Karpas-422 (cell line): ENCODE measurements at regions not wholly inside any gene's neighbourhood (a gene's known extent, or its start where the extent isn't known, plus 50 kb on each side); places are given as distances from the start of the nearest gene placed in this dataset.

Experiments
- DNase-seq: peaks from one replicate; pipeline ENCODE4 v3.0.0-alpha.2; 2015
- H2AFZ ChIP-seq: fragments of 200-600 bp; sonication (generic); 2 replicates; pipeline ENCODE4 v1.6.1; 2014; ENCODE audit warnings: antibody characterized with exemption, low read length, mixed read lengths
- H3K27ac ChIP-seq: fragments of 200-600 bp; sonication (generic); 2 replicates; pipeline ENCODE4 v1.5.1; 2014; ENCODE audit warnings: mild to moderate bottlenecking, low read length, moderate library complexity
- H3K27me3 ChIP-seq: fragments of 200-600 bp; sonication (generic); 2 replicates; pipeline ENCODE4 v1.6.1; 2014; ENCODE audit warnings: low read length, mixed read lengths
- H3K36me3 ChIP-seq: fragments of 200-600 bp; sonication (generic); 2 replicates; pipeline ENCODE4 v1.6.1; 2014; ENCODE audit warnings: low read length, mixed read lengths; ENCODE audit not compliant: insufficient read depth
- H3K4me1 ChIP-seq: fragments of 200-600 bp; sonication (generic); 2 replicates; pipeline ENCODE4 v1.6.1; 2014; ENCODE audit warnings: mild to moderate bottlenecking, low read length, mixed read lengths
- H3K4me2 ChIP-seq: fragments of 200-600 bp; sonication (generic); 2 replicates; pipeline ENCODE4 v1.6.1; 2014; ENCODE audit warnings: low read length, low read depth, mild to moderate bottlenecking; ENCODE audit not compliant: poor library complexity, severe bottlenecking
- H3K4me3 ChIP-seq: fragments of 200-600 bp; sonication (generic); 2 replicates; pipeline ENCODE4 v1.5.1; 2014; ENCODE audit warnings: mild to moderate bottlenecking, antibody characterized with exemption, low read length, mixed read lengths
- H3K79me2 ChIP-seq: fragments of 200-600 bp; sonication (generic); 2 replicates; pipeline ENCODE4 v1.6.1; 2014; ENCODE audit warnings: mild to moderate bottlenecking, low read length, mixed read lengths
- H3K9ac ChIP-seq: fragments of 200-600 bp; sonication (generic); 2 replicates; pipeline ENCODE4 v1.6.0; 2014; ENCODE audit warnings: low read length
- H3K9me2 ChIP-seq: fragments of 200-600 bp; sonication (generic), shearing (Covaris generic); replicated peaks from 2 replicates; pipeline ENCODE4 v1.6.0; 2014; ENCODE audit warnings: mild to moderate bottlenecking, low read length, moderate library complexity; ENCODE audit not compliant: insufficient read depth
- H3K9me3 ChIP-seq: fragments of 300-700, 200-600 bp; sonication (generic); 2 replicates; pipeline ENCODE4 v1.6.1; 2014; ENCODE audit warnings: low read length, mixed read lengths
- H4K20me1 ChIP-seq: fragments of 200-600 bp; sonication (generic); 2 replicates; pipeline ENCODE4 v1.6.1; 2014; ENCODE audit warnings: mild to moderate bottlenecking, antibody characterized with exemption, low read length, low read depth; ENCODE audit not compliant: insufficient read depth

- Histone ChIP-seq H2AFZ (no peak overlapping the region), H3K4me3 (no peak overlapping the region), H4K20me1 (no peaks in the 10 kb centered on the region), H3K9me2 (no peaks in the 10 kb centered on the region), H3K27me3 (no peaks in the 10 kb centered on the region), H3K36me3 (no peaks in the 10 kb centered on the region), H3K4me2 (no peak overlapping the region), H3K4me1 (no peaks in the 10 kb centered on the region), H3K27ac (no peak overlapping the region), H3K79me2 (no peaks in the 10 kb centered on the region), H3K9ac (no peak overlapping the region), H3K9me3 (peaks cover 10% of the 10 kb centered on the region)
- DNase-seq: no peak
These were observed 349.1 kb downstream of the PCDH10 start for GRCh38 chr4:133498149-133498548.

GRCh38 chr4:133493776-133494175, 344.7 kb downstream of the PCDH10 start:
- H3K9me2 ChIP-seq: no peaks in the 10 kb centered on the region

GRCh38 chr4:133493241-133493640, 344.1 kb downstream of the PCDH10 start:
- Histone ChIP-seq H2AFZ (no peak overlapping the region), H3K9me3 (no peaks in the 10 kb centered on the region), H3K4me3 (no peak overlapping the region), H4K20me1 (no peaks in the 10 kb centered on the region), H3K4me2 (no peak overlapping the region), H3K9ac (no peak overlapping the region), H3K27me3 (no peaks in the 10 kb centered on the region), H3K36me3 (no peaks in the 10 kb centered on the region), H3K9me2 (no peaks in the 10 kb centered on the region), H3K4me1 (no peaks in the 10 kb centered on the region), H3K27ac (no peak overlapping the region), H3K79me2 (no peaks in the 10 kb centered on the region)
- no peak for DNase-seq

More at GRCh38 chr4:133493776-133494175, 344.7 kb downstream of the PCDH10 start:
- Histone ChIP-seq H3K79me2 (no peaks in the 10 kb centered on the region), H2AFZ (no peak overlapping the region), H3K9ac (no peak overlapping the region), H3K27me3 (no peaks in the 10 kb centered on the region), H3K9me3 (no peaks in the 10 kb centered on the region), H3K36me3 (no peaks in the 10 kb centered on the region), H3K27ac (no peak overlapping the region), H4K20me1 (no peaks in the 10 kb centered on the region), H3K4me3 (no peak overlapping the region), H3K4me2 (no peak overlapping the region), H3K4me1 (no peaks in the 10 kb centered on the region)
- DNase-seq: no peak

GRCh38 chr4:133484287-133484686, 335.2 kb downstream of the PCDH10 start:
- Histone ChIP-seq H3K9me3 (no peaks in the 10 kb centered on the region; the same call in 1 of the 2 replicates), H3K4me2 (no peak overlapping the region), H3K27me3 (no peaks in the 10 kb centered on the region), H3K4me3 (no peak overlapping the region), H3K27ac (no peak overlapping the region), H3K79me2 (no peaks in the 10 kb centered on the region), H3K36me3 (no peaks in the 10 kb centered on the region), H4K20me1 (no peaks in the 10 kb centered on the region), H3K4me1 (no peaks in the 10 kb centered on the region), H3K9ac (no peak overlapping the region), H3K9me2 (no peaks in the 10 kb centered on the region), H2AFZ (0 out of 2 replicates have a peak overlapping the region, but pooled peaks have one; percentile 60)
- no peak for DNase-seq

- H3K4me1 ChIP-seq: no peaks in the 10 kb centered on the region
- no peaks in the 10 kb centered on the region for H3K79me2 ChIP-seq
- DNase-seq: no peak
- no peak overlapping the region for H3K4me3 ChIP-seq
- H3K36me3 ChIP-seq: no peaks in the 10 kb centered on the region
- H3K4me2 ChIP-seq: no peak overlapping the region
- H3K27me3 ChIP-seq: no peaks in the 10 kb centered on the region
- H3K9ac ChIP-seq: no peak overlapping the region
- no peak overlapping the region for H3K27ac ChIP-seq
- H3K9me2 ChIP-seq: no peaks in the 10 kb centered on the region
- no peaks in the 10 kb centered on the region for H4K20me1 ChIP-seq
- H3K9me3 ChIP-seq: no peaks in the 10 kb centered on the region; the same call in 1 of the 2 replicates
- 0 out of 2 replicates have a peak overlapping the region, but pooled peaks have one; percentile 60 for H2AFZ ChIP-seq
These were observed 334.6 kb downstream of the PCDH10 start for GRCh38 chr4:133483600-133484246.

- no peaks in the 10 kb centered on the region for H3K9me3 ChIP-seq
- H3K4me2 ChIP-seq: no peak overlapping the region
- no peaks in the 10 kb centered on the region for H3K27me3 ChIP-seq
- no peak overlapping the region for H2AFZ ChIP-seq
- no peak overlapping the region for H3K9ac ChIP-seq
- no peaks in the 10 kb centered on the region for H3K36me3 ChIP-seq
- H3K9me2 ChIP-seq: no peaks in the 10 kb centered on the region
- DNase-seq: no peak
- H3K4me1 ChIP-seq: no peaks in the 10 kb centered on the region
- no peaks in the 10 kb centered on the region for H4K20me1 ChIP-seq
- H3K79me2 ChIP-seq: no peaks in the 10 kb centered on the region
- no peak overlapping the region for H3K27ac ChIP-seq
- no peak overlapping the region for H3K4me3 ChIP-seq
These were observed 327.0 kb downstream of the PCDH10 start for GRCh38 chr4:133476063-133476462.

- no peaks in the 10 kb centered on the region for H3K79me2 ChIP-seq
- no peaks in the 10 kb centered on the region for H3K9me2 ChIP-seq
- no peak overlapping the region for H2AFZ ChIP-seq
- no peak overlapping the region for H3K4me2 ChIP-seq
- no peaks in the 10 kb centered on the region for H3K4me1 ChIP-seq
- no peak for DNase-seq
- H4K20me1 ChIP-seq: no peaks in the 10 kb centered on the region
- H3K9ac ChIP-seq: no peak overlapping the region
- H3K27ac ChIP-seq: no peak overlapping the region
- no peaks in the 10 kb centered on the region for H3K27me3 ChIP-seq
- H3K9me3 ChIP-seq: no peaks in the 10 kb centered on the region
- H3K4me3 ChIP-seq: no peak overlapping the region
- H3K36me3 ChIP-seq: no peaks in the 10 kb centered on the region
These were observed 325.4 kb downstream of the PCDH10 start for GRCh38 chr4:133474501-133474900.

GRCh38 chr4:133472244-133472643, 323.1 kb downstream of the PCDH10 start:
- no peak for DNase-seq
- no peaks in the 10 kb centered on the region for H4K20me1 ChIP-seq
- no peak overlapping the region for H2AFZ ChIP-seq
- no peak overlapping the region for H3K4me3 ChIP-seq
- H3K27ac ChIP-seq: no peak overlapping the region
- no peaks in the 10 kb centered on the region for H3K36me3 ChIP-seq
- H3K9ac ChIP-seq: no peak overlapping the region
- no peaks in the 10 kb centered on the region for H3K9me3 ChIP-seq
- no peaks in the 10 kb centered on the region for H3K9me2 ChIP-seq
- no peaks in the 10 kb centered on the region for H3K79me2 ChIP-seq
- H3K4me2 ChIP-seq: no peak overlapping the region
- no peaks in the 10 kb centered on the region for H3K4me1 ChIP-seq
- no peaks in the 10 kb centered on the region for H3K27me3 ChIP-seq
